ENCODE measurements at regions not wholly inside any gene's neighbourhood (a gene's known extent, or its start where the extent isn't known, plus 50 kb on each side); places are given as distances from the start of the nearest gene placed in this dataset.

GRCh38 chr12:115519887-115520286 lies 757.6 kb downstream of the MED13L start:
- no peak for TF ChIP-seq POLR2A (IDR thresholded peaks at IDR 0.05)
- no peak for TF ChIP-seq CTCF (IDR thresholded peaks at IDR 0.05)
